HepG2 (cell line): ENCODE measurements at regions not wholly inside any gene's neighbourhood (a gene's known extent, or its start where the extent isn't known, plus 50 kb on each side); places are given as distances from the start of the nearest gene placed in this dataset.

Experiments
- ATAC-seq: fragments of 200-7000 bp; cut with Tn5 transposase; 3 replicates; pipeline ENCODE4 v1.9.1; 2020; ENCODE audit warnings: mild to moderate bottlenecking, moderate library complexity
- BruUV-seq: library from RNA; stranded (reverse); fragments of 400-500 nt; replicated peaks from 2 replicates; lab custom pipeline; 2021; lab: Mats Ljungman, UMichigan
- CTCF ChIA-PET: fragments of 300-600 bp; formaldehyde crosslinking; extraction: SDS; loops from one replicate; lab custom pipeline; 2021; ENCODE audit warnings: low total read pairs, inconsistent platforms, low intra/inter-chr PET ratio; lab: Yijun Ruan, JAX
- POLR2A ChIA-PET: fragments of 350-600 bp; sonication (Branson Sonifier 250); formaldehyde crosslinking; loops from one replicate; lab custom pipeline; 2020; ENCODE audit warnings: antibody characterized with exemption, inconsistent platforms; lab: Yijun Ruan, JAX
- DNase-seq: peaks from one replicate; pipeline ENCODE4 v3.0.0-alpha.2; 2015; ENCODE audit warnings: low spot score
- FAIRE-seq: peaks from 3 replicates; lab custom pipeline; 2011; peaks lifted over from hg19 to GRCh38; lab: Jason Lieb, UNC
- H2AFZ ChIP-seq: one replicate; pipeline ENCODE4 v1.6.1; 2011; ENCODE audit warnings: low read length, inconsistent platforms
- H3K27ac ChIP-seq: fragments of 300-600 bp; 3 replicates; pipeline ENCODE4 v1.8.0; 2011; ENCODE audit warnings: mixed run types, mild to moderate bottlenecking, mixed read lengths, low read length, inconsistent platforms; ENCODE audit not compliant: insufficient read depth; ENCODE audit errors: extremely low read length
- H3K27me3 ChIP-seq, 2 experiments: fragments of 200-600 bp in 1 of 2; 2 replicates in 1 of 2; 3 replicates in 1 of 2; pipeline versions ENCODE4 v1.6.0 to v1.8.0; 2011; ENCODE audit warnings: low read length in 2 of 2, mild to moderate bottlenecking in 2 of 2, moderate library complexity in 2 of 2, inconsistent platforms in 1 of 2; ENCODE audit not compliant: insufficient read depth in 2 of 2, control insufficient read depth in 1 of 2
- H3K36me3 ChIP-seq, 2 experiments: fragments of 200-600 bp in 1 of 2; replicated peaks in 1 of 2; 2 replicates in 1 of 2; 3 replicates in 1 of 2; pipeline versions ENCODE4 v1.5.1 to v1.8.0; 2011; ENCODE audit warnings: low read length in 2 of 2, inconsistent platforms in 1 of 2; ENCODE audit not compliant: insufficient read depth in 2 of 2, control insufficient read depth in 1 of 2
- H3K4me1 ChIP-seq: 2 replicates; pipeline ENCODE4 v1.5.1; 2012; ENCODE audit warnings: low read length, inconsistent platforms; ENCODE audit not compliant: insufficient read depth
- H3K4me2 ChIP-seq: 2 replicates; pipeline ENCODE4 v1.6.0; 2011; ENCODE audit warnings: low read depth, low read length, inconsistent platforms
- H3K4me3 ChIP-seq, 3 experiments: fragments of 200-600 bp in 1 of 3; sonication (generic), shearing (Covaris generic) in 1 of 3; replicated peaks in 1 of 3; 2 replicates each; pipeline ENCODE4 v1.5.1; 2011 to 2016; ENCODE audit warnings: low read length in 3 of 3, inconsistent platforms in 2 of 3, low read depth in 2 of 3, mild to moderate bottlenecking in 2 of 3, control low read depth in 1 of 3, mixed read lengths in 1 of 3; ENCODE audit not compliant: insufficient read depth in 1 of 3
- H3K79me2 ChIP-seq: one replicate; pipeline ENCODE4 v1.6.1; 2011; ENCODE audit warnings: low read length, inconsistent platforms; ENCODE audit not compliant: insufficient read depth
- H3K9ac ChIP-seq: 2 replicates; pipeline ENCODE4 v1.6.0; 2011; ENCODE audit warnings: mild to moderate bottlenecking, low read depth, low read length, inconsistent platforms; ENCODE audit not compliant: insufficient read depth
- H3K9me3 ChIP-seq: 2 replicates; pipeline ENCODE4 v1.5.1; 2012; ENCODE audit warnings: mild to moderate bottlenecking, low read length
- H4K20me1 ChIP-seq: 2 replicates; pipeline ENCODE4 v1.6.0; 2011; ENCODE audit warnings: inconsistent platforms, mild to moderate bottlenecking, low read length, moderate library complexity; ENCODE audit not compliant: insufficient read depth
- IKZF4 ChIP-seq: sonication (generic); formaldehyde crosslinking; IDR thresholded peaks from 2 replicates; pipeline ENCODE4 v1.5.1; 2020; ENCODE audit warnings: borderline replicate concordance, mild to moderate bottlenecking, low read depth, missing genetic modification reagents; ENCODE audit errors: not compliant biosample characterization
- JUN ChIP-seq: sonication (generic); formaldehyde crosslinking; IDR thresholded peaks from 2 replicates; pipeline ENCODE4 v1.4.0; 2020; ENCODE audit warnings: mild to moderate bottlenecking, missing genetic modification reagents
- JUND ChIP-seq: sonication (generic); formaldehyde crosslinking; IDR thresholded peaks from 2 replicates; pipeline ENCODE4 v1.8.0; 2022; ENCODE audit warnings: mild to moderate bottlenecking, missing genetic modification reagents
- MATR3 ChIP-seq: sonication (generic); formaldehyde crosslinking; IDR thresholded peaks from 2 replicates; pipeline ENCODE4 v1.4.0; 2020; ENCODE audit warnings: missing genetic modification reagents
- RCOR2 ChIP-seq: IDR thresholded peaks from 2 replicates; pipeline ENCODE4 v1.6.1; 2016; ENCODE audit warnings: missing biosample characterization, missing genetic modification reagents
- TMF1 ChIP-seq: sonication (generic); formaldehyde crosslinking; IDR thresholded peaks from 2 replicates; pipeline ENCODE4 v1.8.1; 2022; ENCODE audit warnings: low read depth, missing genetic modification reagents
- ZNF367 ChIP-seq: sonication (generic); formaldehyde crosslinking; IDR thresholded peaks from 2 replicates; pipeline ENCODE4 v1.4.0; 2020; ENCODE audit warnings: missing genetic modification reagents, borderline replicate concordance
- ZNF558 ChIP-seq: sonication (generic); formaldehyde crosslinking; IDR thresholded peaks from 2 replicates; pipeline ENCODE4 v1.9.0; 2022; ENCODE audit warnings: mild to moderate bottlenecking, missing genetic modification reagents, borderline replicate concordance
- ZNF598 ChIP-seq: sonication (generic); formaldehyde crosslinking; IDR thresholded peaks from 2 replicates; pipeline ENCODE4 v1.5.1; 2020; ENCODE audit warnings: mild to moderate bottlenecking, missing genetic modification reagents, borderline replicate concordance
- WGBS: methylation state at CpG from one replicate; pipeline ENCODE4 v1.1.6; 2017; ENCODE audit warnings: low lambda C conversion rate; 5-methylcytosine and 5-hydroxymethylcytosine counted together
- in situ Hi-C: cut with HindIII; loops from 2 replicates; pipeline ENCODE4 v1.10.0; 2017; ENCODE audit warnings: low pct_unique_long_range_greater_than_20kb; ENCODE audit not compliant: extremely low pct_ligation_motif_present
- intact Hi-C: fragments of 100-400 bp; cut with micrococcal nuclease; formaldehyde crosslinking; loops from one replicate; pipeline ENCODE4 v1.10.0; 2022; ENCODE audit not compliant: unreplicated experiment
- TF ChIP-seq, protein P1 (sequence below): sonication (generic); formaldehyde crosslinking; IDR thresholded peaks from 2 replicates; pipeline ENCODE4 v1.4.0; 2020; ENCODE audit warnings: missing genetic modification reagents, borderline replicate concordance
- TF ChIP-seq, protein P2 (sequence below): sonication (generic); formaldehyde crosslinking; IDR thresholded peaks from 2 replicates; pipeline ENCODE4 v1.8.0; 2023; ENCODE audit warnings: mild to moderate bottlenecking, missing genetic modification reagents
- TF ChIP-seq, protein P3 (sequence below): sonication (generic); formaldehyde crosslinking; IDR thresholded peaks from 2 replicates; pipeline ENCODE4 v1.5.0; 2020; ENCODE audit warnings: mild to moderate bottlenecking, missing genetic modification reagents

DNA sequence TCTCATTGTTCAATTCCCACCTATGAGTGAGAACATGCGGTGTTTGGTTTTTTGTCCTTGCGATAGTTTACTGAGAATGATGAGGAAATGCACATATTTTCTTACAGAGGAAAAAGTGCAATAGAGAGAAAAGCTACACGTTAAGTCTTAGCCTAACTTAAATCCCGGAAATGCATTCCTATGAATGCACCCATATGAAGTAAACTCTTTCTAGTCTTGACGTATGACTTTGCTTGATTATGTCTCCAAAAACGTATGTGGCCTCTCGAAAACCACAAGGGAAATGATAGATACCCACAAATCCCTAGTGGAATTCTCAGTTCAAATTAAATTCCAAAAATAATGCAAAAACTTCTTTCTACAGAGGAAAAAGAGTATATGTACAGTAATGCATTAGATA, 90.7 kb upstream of the SASH1 start:
- H3K27me3 ChIP-seq, result no peaks in the 10 kb centered on the region
- ATAC-seq (no peak), DNase-seq (no peak), FAIRE-seq (no peak)
- H3K4me2 ChIP-seq, result no peak overlapping the region
- CTCF ChIA-PET, result interaction anchor here (0.6 to 0.7 kb wide), 2 partner anchors 75 to 108 kb away, joined by 3 read pairs; no protein-coding TSS in a partner anchor
- POLR2A ChIA-PET, result no interaction called here
- no peak overlapping the region for H3K9ac ChIP-seq
- TF ChIP-seq ZNF598 (CRISPR knock-in tag), result no peak
- TF ChIP-seq MATR3 (CRISPR knock-in tag), result no peak
- no peak for TF ChIP-seq ZNF558
- no peak for TF ChIP-seq TMF1 (CRISPR knock-in tag)
- no peaks in the 10 kb centered on the region for H4K20me1 ChIP-seq
- H3K4me3 ChIP-seq, result no peak overlapping the region
- H3K9me3 ChIP-seq, result no peaks in the 10 kb centered on the region
- intact Hi-C loops, result loop anchor here (1.0 to 2.0 kb wide), 2 partner anchors 75 to 213 kb away; no protein-coding TSS in a partner anchor
- no peaks in the 10 kb centered on the region for H3K79me2 ChIP-seq
- no peak overlapping the region for H3K27ac ChIP-seq
- in situ Hi-C loops, result no loop called here
- BruUV-seq, result no TSS peak
- H3K36me3 ChIP-seq, result no peaks in the 10 kb centered on the region
- WGBS, result 61% methylated on average over 7 of the region's 7 CpGs
- H3K4me1 ChIP-seq, result no peaks in the 10 kb centered on the region
- H2AFZ ChIP-seq, result no peak overlapping the region

DNA sequence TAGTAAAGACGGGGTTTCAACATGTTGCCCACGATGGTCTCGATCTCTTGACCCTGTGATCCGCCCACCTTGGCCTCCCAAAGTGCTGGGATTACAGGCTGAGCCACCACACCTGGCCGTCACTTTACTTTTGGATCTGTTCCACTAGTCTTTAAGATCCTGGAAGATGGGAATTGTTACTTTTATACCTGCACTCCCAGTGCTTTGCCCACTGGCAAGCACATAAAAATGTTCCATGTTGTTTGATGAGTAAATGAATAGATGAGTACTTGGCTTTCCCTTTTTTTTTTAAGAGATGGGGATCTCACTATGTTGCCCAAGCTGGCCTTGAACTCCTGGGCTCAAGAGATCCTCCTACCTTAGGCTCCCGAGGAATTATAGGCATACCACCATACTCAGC, 84.8 kb upstream of the SASH1 start:
- intact Hi-C loops (no loop called here), in situ Hi-C loops (no loop called here)
- POLR2A ChIA-PET, result no interaction called here
- H4K20me1 ChIP-seq, result no peaks in the 10 kb centered on the region
- WGBS, result 29% methylated on average over 6 of the region's 6 CpGs
- DNase-seq, result no peak
- no TSS peak for BruUV-seq
- no peaks in the 10 kb centered on the region for H3K4me1 ChIP-seq
- H3K9ac ChIP-seq, result no peak overlapping the region
- H2AFZ ChIP-seq, result no peak overlapping the region
- H3K79me2 ChIP-seq, result no peaks in the 10 kb centered on the region
- no peaks in the 10 kb centered on the region for H3K9me3 ChIP-seq
- no peak overlapping the region for H3K4me2 ChIP-seq
- 0 out of 5 replicates have a peak, but pooled peaks cover 0 to 4% of the 10 kb centered on the region in 2 experiments for H3K27me3 ChIP-seq
- CTCF ChIA-PET, result no interaction called here
- ATAC-seq, result no peak
- H3K36me3 ChIP-seq, result no peaks in the 10 kb centered on the region
- no peak overlapping the region for H3K27ac ChIP-seq
- no peak overlapping the region for H3K4me3 ChIP-seq
- FAIRE-seq, result no peak
- TF ChIP-seq JUN (CRISPR knock-in tag), result no peak
- TF ChIP-seq, protein P1, sequence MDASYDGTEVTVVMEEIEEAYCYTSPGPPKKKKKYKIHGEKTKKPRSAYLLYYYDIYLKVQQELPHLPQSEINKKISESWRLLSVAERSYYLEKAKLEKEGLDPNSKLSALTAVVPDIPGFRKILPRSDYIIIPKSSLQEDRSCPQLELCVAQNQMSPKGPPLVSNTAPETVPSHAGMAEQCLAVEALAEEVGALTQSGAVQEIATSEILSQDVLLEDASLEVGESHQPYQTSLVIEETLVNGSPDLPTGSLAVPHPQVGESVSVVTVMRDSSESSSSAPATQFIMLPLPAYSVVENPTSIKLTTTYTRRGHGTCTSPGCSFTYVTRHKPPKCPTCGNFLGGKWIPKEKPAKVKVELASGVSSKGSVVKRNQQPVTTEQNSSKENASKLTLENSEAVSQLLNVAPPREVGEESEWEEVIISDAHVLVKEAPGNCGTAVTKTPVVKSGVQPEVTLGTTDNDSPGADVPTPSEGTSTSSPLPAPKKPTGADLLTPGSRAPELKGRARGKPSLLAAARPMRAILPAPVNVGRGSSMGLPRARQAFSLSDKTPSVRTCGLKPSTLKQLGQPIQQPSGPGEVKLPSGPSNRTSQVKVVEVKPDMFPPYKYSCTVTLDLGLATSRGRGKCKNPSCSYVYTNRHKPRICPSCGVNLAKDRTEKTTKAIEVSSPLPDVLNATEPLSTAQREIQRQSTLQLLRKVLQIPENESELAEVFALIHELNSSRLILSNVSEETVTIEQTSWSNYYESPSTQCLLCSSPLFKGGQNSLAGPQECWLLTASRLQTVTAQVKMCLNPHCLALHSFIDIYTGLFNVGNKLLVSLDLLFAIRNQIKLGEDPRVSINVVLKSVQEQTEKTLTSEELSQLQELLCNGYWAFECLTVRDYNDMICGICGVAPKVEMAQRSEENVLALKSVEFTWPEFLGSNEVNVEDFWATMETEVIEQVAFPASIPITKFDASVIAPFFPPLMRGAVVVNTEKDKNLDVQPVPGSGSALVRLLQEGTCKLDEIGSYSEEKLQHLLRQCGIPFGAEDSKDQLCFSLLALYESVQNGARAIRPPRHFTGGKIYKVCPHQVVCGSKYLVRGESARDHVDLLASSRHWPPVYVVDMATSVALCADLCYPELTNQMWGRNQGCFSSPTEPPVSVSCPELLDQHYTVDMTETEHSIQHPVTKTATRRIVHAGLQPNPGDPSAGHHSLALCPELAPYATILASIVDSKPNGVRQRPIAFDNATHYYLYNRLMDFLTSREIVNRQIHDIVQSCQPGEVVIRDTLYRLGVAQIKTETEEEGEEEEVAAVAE (CRISPR knock-in tag), result no peak
- no peak for TF ChIP-seq ZNF367 (CRISPR knock-in tag)
- no peak for TF ChIP-seq IKZF4 (CRISPR knock-in tag)
- no peak for TF ChIP-seq RCOR2 (CRISPR knock-in tag)
- TF ChIP-seq, protein P2, sequence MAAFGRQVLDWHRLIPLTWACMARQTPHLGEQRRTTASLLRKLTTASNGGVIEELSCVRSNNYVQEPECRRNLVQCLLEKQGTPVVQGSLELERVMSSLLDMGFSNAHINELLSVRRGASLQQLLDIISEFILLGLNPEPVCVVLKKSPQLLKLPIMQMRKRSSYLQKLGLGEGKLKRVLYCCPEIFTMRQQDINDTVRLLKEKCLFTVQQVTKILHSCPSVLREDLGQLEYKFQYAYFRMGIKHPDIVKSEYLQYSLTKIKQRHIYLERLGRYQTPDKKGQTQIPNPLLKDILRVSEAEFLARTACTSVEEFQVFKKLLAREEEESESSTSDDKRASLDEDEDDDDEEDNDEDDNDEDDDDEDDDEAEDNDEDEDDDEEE (CRISPR knock-in tag), result no peak
- TF ChIP-seq, protein P3, sequence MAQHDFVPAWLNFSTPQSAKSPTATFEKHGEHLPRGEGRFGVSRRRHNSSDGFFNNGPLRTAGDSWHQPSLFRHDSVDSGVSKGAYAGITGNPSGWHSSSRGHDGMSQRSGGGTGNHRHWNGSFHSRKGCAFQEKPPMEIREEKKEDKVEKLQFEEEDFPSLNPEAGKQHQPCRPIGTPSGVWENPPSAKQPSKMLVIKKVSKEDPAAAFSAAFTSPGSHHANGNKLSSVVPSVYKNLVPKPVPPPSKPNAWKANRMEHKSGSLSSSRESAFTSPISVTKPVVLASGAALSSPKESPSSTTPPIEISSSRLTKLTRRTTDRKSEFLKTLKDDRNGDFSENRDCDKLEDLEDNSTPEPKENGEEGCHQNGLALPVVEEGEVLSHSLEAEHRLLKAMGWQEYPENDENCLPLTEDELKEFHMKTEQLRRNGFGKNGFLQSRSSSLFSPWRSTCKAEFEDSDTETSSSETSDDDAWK, result no peak
- no peak for TF ChIP-seq JUND (CRISPR knock-in tag)
